ENCODE measurements at regions not wholly inside any gene's neighbourhood (a gene's known extent, or its start where the extent isn't known, plus 50 kb on each side); places are given as distances from the start of the nearest gene placed in this dataset.

- no peak for TF ChIP-seq POLR2A (IDR thresholded peaks at IDR 0.05)
- no peak for TF ChIP-seq CTCF (IDR thresholded peaks at IDR 0.05)
Observed at GRCh38 chr13:44303681-44304432, 69.8 kb upstream of the SERP2 start.

Measured in uterus (tissue), 2 donors.